Thymus (tissue), 11 donors: ENCODE measurements at regions not wholly inside any gene's neighbourhood (a gene's known extent, or its start where the extent isn't known, plus 50 kb on each side); places are given as distances from the start of the nearest gene placed in this dataset.

Source experiments
- DNase-seq, 9 donors: peaks; one replicate each; pipeline ENCODE4 v3.0.0-alpha.2; 2013; ENCODE audit warnings: low spot score in 9 of 9, low read depth in 6 of 9, missing footprints in 1 of 9
- H3K27ac ChIP-seq, 2 donors: one replicate each; pipeline ENCODE4 v1.5.1; 2013; ENCODE audit warnings: control low read depth in 1 of 2, low read depth in 1 of 2, low read length in 1 of 2, mild to moderate bottlenecking in 1 of 2, moderate library complexity in 1 of 2
- H3K27me3 ChIP-seq, 2 donors: one replicate each; pipeline ENCODE4 v1.5.1; 2013; ENCODE audit warnings: low read length in 1 of 2; ENCODE audit not compliant: control insufficient read depth in 2 of 2, insufficient read depth in 1 of 2
- H3K36me3 ChIP-seq, 2 donors: one replicate each; pipeline ENCODE4 v1.5.1; 2013; ENCODE audit warnings: low read length in 1 of 2, mild to moderate bottlenecking in 1 of 2, moderate library complexity in 1 of 2; ENCODE audit not compliant: control insufficient read depth in 2 of 2, insufficient read depth in 2 of 2
- H3K4me1 ChIP-seq, 2 donors: one replicate each; pipeline ENCODE4 v1.5.1; 2013; ENCODE audit warnings: low read length in 2 of 2; ENCODE audit not compliant: control insufficient read depth in 2 of 2, insufficient read depth in 2 of 2
- H3K4me3 ChIP-seq, 2 donors: one replicate each; pipeline ENCODE4 v1.5.1; 2013; ENCODE audit warnings: low read length in 2 of 2, control low read depth in 1 of 2, mild to moderate bottlenecking in 1 of 2
- H3K9me3 ChIP-seq, 2 donors: one replicate each; pipeline ENCODE4 v1.5.1; 2013; ENCODE audit warnings: low read length in 1 of 2, mild to moderate bottlenecking in 1 of 2; ENCODE audit not compliant: control insufficient read depth in 2 of 2, insufficient read depth in 1 of 2
- WGBS: extraction: QIAGEN DNeasy Blood & Tissue Kit; methylation state at CpG from one replicate; pipeline ENCODE4 v1.1.7; 2013; 5-methylcytosine and 5-hydroxymethylcytosine counted together
- donor health status: healthy.

- no peaks in the 10 kb centered on the region for H3K27me3 ChIP-seq
- no peaks in the 10 kb centered on the region for H3K9me3 ChIP-seq
- WGBS = 48% methylated on average over 2 of the region's 2 CpGs
Measured at GRCh38 chr13:105266615-105267014, 1268.8 kb downstream of the EFNB2 start.

GRCh38 chr13:105262579-105262978, 1272.9 kb downstream of the EFNB2 start:
- H3K27ac ChIP-seq = no peak overlapping the region
- DNase-seq = no peak
- no peaks in the 10 kb centered on the region for H3K27me3 ChIP-seq
- 96% methylated on average over 2 of the region's 2 CpGs for WGBS
- no peaks in the 10 kb centered on the region for H3K9me3 ChIP-seq
- H3K4me3 ChIP-seq = no peak overlapping the region
- H3K36me3 ChIP-seq = no peaks in the 10 kb centered on the region
- no peaks in the 10 kb centered on the region for H3K4me1 ChIP-seq

More at GRCh38 chr13:105266615-105267014, 1268.8 kb downstream of the EFNB2 start:
- H3K4me3 ChIP-seq = no peak overlapping the region
- no peaks in the 10 kb centered on the region for H3K4me1 ChIP-seq
- H3K27ac ChIP-seq = no peak overlapping the region
- no peaks in the 10 kb centered on the region for H3K36me3 ChIP-seq
- no peak for DNase-seq

GRCh38 chr13:105259426-105259825, 1276.0 kb downstream of the EFNB2 start:
- 89% methylated on average over 6 of the region's 6 CpGs for WGBS
- Histone ChIP-seq H3K4me3 (no peak overlapping the region), H3K36me3 (no peaks in the 10 kb centered on the region), H3K27ac (no peak overlapping the region), H3K4me1 (no peaks in the 10 kb centered on the region), H3K27me3 (no peaks in the 10 kb centered on the region), H3K9me3 (no peaks in the 10 kb centered on the region)
- DNase-seq = no peak

- no peaks in the 10 kb centered on the region for H3K36me3 ChIP-seq
- no peak overlapping the region for H3K27ac ChIP-seq
- 47% methylated on average over 1 of the region's 1 CpG for WGBS
- DNase-seq = no peak
- no peaks in the 10 kb centered on the region for H3K27me3 ChIP-seq
- H3K4me1 ChIP-seq = no peaks in the 10 kb centered on the region
- no peak overlapping the region for H3K4me3 ChIP-seq
- no peaks in the 10 kb centered on the region for H3K9me3 ChIP-seq
Measured at GRCh38 chr13:105255472-105255871, 1280.0 kb downstream of the EFNB2 start.

- no peak for DNase-seq
- no peak overlapping the region for H3K4me3 ChIP-seq
- no peaks in the 10 kb centered on the region for H3K36me3 ChIP-seq
- no peak overlapping the region for H3K27ac ChIP-seq
- H3K9me3 ChIP-seq = no peaks in the 10 kb centered on the region
- H3K4me1 ChIP-seq = no peaks in the 10 kb centered on the region
- no peaks in the 10 kb centered on the region for H3K27me3 ChIP-seq
Measured at GRCh38 chr13:105251293-105251692, 1284.2 kb downstream of the EFNB2 start.

GRCh38 chr13:105247830-105248229, 1287.6 kb downstream of the EFNB2 start:
- H3K4me3 ChIP-seq = no peak overlapping the region
- no peak overlapping the region for H3K27ac ChIP-seq
- WGBS = 97% methylated on average over 5 of the region's 5 CpGs
- no peaks in the 10 kb centered on the region for H3K27me3 ChIP-seq
- DNase-seq = no peak
- no peaks in the 10 kb centered on the region for H3K4me1 ChIP-seq
- no peaks in the 10 kb centered on the region for H3K36me3 ChIP-seq
- no peaks in the 10 kb centered on the region for H3K9me3 ChIP-seq

- DNase-seq = no peak
- no peaks in the 10 kb centered on the region for H3K27me3 ChIP-seq
- no peaks in the 10 kb centered on the region for H3K4me1 ChIP-seq
- no peak overlapping the region for H3K27ac ChIP-seq
- no peaks in the 10 kb centered on the region for H3K36me3 ChIP-seq
- H3K4me3 ChIP-seq = no peak overlapping the region
- H3K9me3 ChIP-seq = peaks cover 0 to 3% of the 10 kb centered on the region in 2 donors
- 96% methylated on average over 3 of the region's 3 CpGs for WGBS
Measured at GRCh38 chr13:105240371-105240770, 1295.1 kb downstream of the EFNB2 start.

- Histone ChIP-seq H3K4me3 (no peak overlapping the region), H3K27me3 (no peaks in the 10 kb centered on the region), H3K4me1 (no peaks in the 10 kb centered on the region), H3K27ac (no peak overlapping the region), H3K9me3 (no peaks in the 10 kb centered on the region), H3K36me3 (no peaks in the 10 kb centered on the region)
- no peak for DNase-seq
- 96% methylated on average over 5 of the region's 5 CpGs for WGBS
Measured at GRCh38 chr13:105232439-105232838, 1303.0 kb downstream of the EFNB2 start.

- no peaks in the 10 kb centered on the region for H3K36me3 ChIP-seq
- no peak overlapping the region for H3K27ac ChIP-seq
- no peak overlapping the region for H3K4me3 ChIP-seq
- 97% methylated on average over 7 of the region's 7 CpGs for WGBS
- no peaks in the 10 kb centered on the region for H3K27me3 ChIP-seq
- no peaks in the 10 kb centered on the region for H3K4me1 ChIP-seq
- no peak for DNase-seq
- H3K9me3 ChIP-seq = no peaks in the 10 kb centered on the region
Measured at GRCh38 chr13:105232006-105232405, 1303.5 kb downstream of the EFNB2 start.

- Histone ChIP-seq H3K36me3 (no peaks in the 10 kb centered on the region), H3K4me3 (no peak overlapping the region), H3K9me3 (no peaks in the 10 kb centered on the region), H3K4me1 (no peaks in the 10 kb centered on the region), H3K27me3 (no peaks in the 10 kb centered on the region), H3K27ac (no peak overlapping the region)
- no peak for DNase-seq
- 97% methylated on average over 2 of the region's 2 CpGs for WGBS
Measured at GRCh38 chr13:105231579-105231978, 1303.9 kb downstream of the EFNB2 start.
